PFSK-1 (cell line): ENCODE measurements at regions not wholly inside any gene's neighbourhood (a gene's known extent, or its start where the extent isn't known, plus 50 kb on each side); places are given as distances from the start of the nearest gene placed in this dataset.

ENCODE experiments used
- FOXP2 ChIP-seq: optimal IDR thresholded peaks from 2 replicates; pipeline ENCODE3; 2011; ENCODE audit warnings: borderline replicate concordance, control low read depth, inconsistent platforms; ENCODE audit not compliant: insufficient read depth; ENCODE audit errors: extremely low read length, extremely low read depth
- POLR2AphosphoS5 ChIP-seq: IDR thresholded peaks from 2 replicates; pipeline ENCODE4 v1.6.1; 2012; ENCODE audit warnings: low read depth, mild to moderate bottlenecking, control low read depth, low read length, moderate library complexity
- SIN3A ChIP-seq: IDR thresholded peaks from 2 replicates; pipeline ENCODE4 v1.6.1; 2012; ENCODE audit warnings: mild to moderate bottlenecking, low read length, moderate library complexity, borderline replicate concordance; ENCODE audit not compliant: insufficient read depth
- TAF1 ChIP-seq: IDR thresholded peaks from 2 replicates; pipeline ENCODE4 v1.6.1; 2012; ENCODE audit warnings: low read length, control low read depth, borderline replicate concordance; ENCODE audit not compliant: insufficient read depth
- TF ChIP-seq, protein P1 (sequence below), 2 experiments: IDR thresholded peaks; 2 replicates each; pipeline versions ENCODE4 v1.6.1 to v1.8.0; 2011 to 2012; ENCODE audit warnings: low read depth in 2 of 2, low read length in 2 of 2, control low read depth in 1 of 2, inconsistent platforms in 1 of 2, mild to moderate bottlenecking in 1 of 2, moderate library complexity in 1 of 2; ENCODE audit not compliant: insufficient read depth in 1 of 2

DNA sequence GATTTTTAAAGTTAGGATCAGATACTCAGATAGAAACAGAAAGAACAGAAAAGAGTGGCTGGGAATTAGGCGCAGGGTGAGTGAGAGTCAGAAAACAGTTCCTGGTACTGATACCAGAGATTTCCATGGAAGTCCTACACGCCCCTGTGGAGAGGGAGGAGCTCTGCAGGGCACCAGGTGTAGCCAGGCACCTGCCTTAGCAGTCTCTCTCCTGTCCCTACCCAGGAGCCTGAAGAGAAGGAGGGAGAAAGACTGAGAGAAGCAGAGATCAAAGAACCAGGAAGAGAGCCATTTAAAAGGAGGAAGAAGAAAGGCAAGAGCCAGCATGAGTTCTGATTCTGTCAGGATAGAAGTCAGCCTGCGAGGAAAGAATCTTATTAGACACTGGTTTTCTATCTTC is 65.0 kb downstream of the CBLN1 start:
- TF ChIP-seq TAF1 (no peak), SIN3A (no peak), POLR2AphosphoS5 (no peak), FOXP2 (no peak)
- TF ChIP-seq, protein P1, sequence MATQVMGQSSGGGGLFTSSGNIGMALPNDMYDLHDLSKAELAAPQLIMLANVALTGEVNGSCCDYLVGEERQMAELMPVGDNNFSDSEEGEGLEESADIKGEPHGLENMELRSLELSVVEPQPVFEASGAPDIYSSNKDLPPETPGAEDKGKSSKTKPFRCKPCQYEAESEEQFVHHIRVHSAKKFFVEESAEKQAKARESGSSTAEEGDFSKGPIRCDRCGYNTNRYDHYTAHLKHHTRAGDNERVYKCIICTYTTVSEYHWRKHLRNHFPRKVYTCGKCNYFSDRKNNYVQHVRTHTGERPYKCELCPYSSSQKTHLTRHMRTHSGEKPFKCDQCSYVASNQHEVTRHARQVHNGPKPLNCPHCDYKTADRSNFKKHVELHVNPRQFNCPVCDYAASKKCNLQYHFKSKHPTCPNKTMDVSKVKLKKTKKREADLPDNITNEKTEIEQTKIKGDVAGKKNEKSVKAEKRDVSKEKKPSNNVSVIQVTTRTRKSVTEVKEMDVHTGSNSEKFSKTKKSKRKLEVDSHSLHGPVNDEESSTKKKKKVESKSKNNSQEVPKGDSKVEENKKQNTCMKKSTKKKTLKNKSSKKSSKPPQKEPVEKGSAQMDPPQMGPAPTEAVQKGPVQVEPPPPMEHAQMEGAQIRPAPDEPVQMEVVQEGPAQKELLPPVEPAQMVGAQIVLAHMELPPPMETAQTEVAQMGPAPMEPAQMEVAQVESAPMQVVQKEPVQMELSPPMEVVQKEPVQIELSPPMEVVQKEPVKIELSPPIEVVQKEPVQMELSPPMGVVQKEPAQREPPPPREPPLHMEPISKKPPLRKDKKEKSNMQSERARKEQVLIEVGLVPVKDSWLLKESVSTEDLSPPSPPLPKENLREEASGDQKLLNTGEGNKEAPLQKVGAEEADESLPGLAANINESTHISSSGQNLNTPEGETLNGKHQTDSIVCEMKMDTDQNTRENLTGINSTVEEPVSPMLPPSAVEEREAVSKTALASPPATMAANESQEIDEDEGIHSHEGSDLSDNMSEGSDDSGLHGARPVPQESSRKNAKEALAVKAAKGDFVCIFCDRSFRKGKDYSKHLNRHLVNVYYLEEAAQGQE (IDR thresholded peaks at IDR 0.05; ENCODE audit: insufficient read depth in 1 of 2, low read depth in 2 of 2, low read length in 2 of 2) = no peak
